ENCODE measurements at regions not wholly inside any gene's neighbourhood (a gene's known extent, or its start where the extent isn't known, plus 50 kb on each side); places are given as distances from the start of the nearest gene placed in this dataset.

- Histone ChIP-seq H3K9ac (ENCODE audit: low read depth, low read length) (no peak overlapping the region), H3K79me1 (ENCODE audit: low read depth in 1 of 2, low read length in 2 of 2) (no peaks in the 10 kb centered on the region), H3K27me3 (ENCODE audit: control insufficient read depth, insufficient read depth, low read length) (no peaks in the 10 kb centered on the region), H3K27ac (ENCODE audit: insufficient read depth, low read length) (no peak overlapping the region), H4K91ac (ENCODE audit: insufficient read depth, low read depth, low read length) (no peak overlapping the region), H3K14ac (replicated peaks; ENCODE audit: low read depth, low read length) (no peak overlapping the region), H3K36me3 (ENCODE audit: control insufficient read depth, insufficient read depth, low read length) (no peaks in the 10 kb centered on the region), H3K4me2 (ENCODE audit: low read depth, low read length) (no peak overlapping the region), H3K18ac (ENCODE audit: low read depth, low read length) (no peak overlapping the region), H3K23ac (ENCODE audit: low read depth, low read length) (no peak overlapping the region), H3K4me1 (ENCODE audit: control insufficient read depth, insufficient read depth, low read length) (no peaks in the 10 kb centered on the region), H3K56ac (ENCODE audit: extremely low read depth, insufficient read depth, low read length) (no peak overlapping the region), H4K8ac (ENCODE audit: low read depth in 2 of 2, low read length in 2 of 2) (no peak overlapping the region), H2BK120ac (ENCODE audit: low read depth, low read length) (no peak overlapping the region), H4K20me1 (ENCODE audit: insufficient read depth, low read length) (no peaks in the 10 kb centered on the region), H2AK9ac (replicated peaks; ENCODE audit: low read depth, low read length, poor library complexity) (no peak overlapping the region), H3K9me1 (ENCODE audit: insufficient read depth, low read length) (no peaks in the 10 kb centered on the region), H2BK20ac (ENCODE audit: low read depth, low read length) (no peak overlapping the region), H2BK5ac (ENCODE audit: low read depth, low read length, poor library complexity, severe bottlenecking) (no peak overlapping the region), H2AK5ac (ENCODE audit: low read depth, low read length) (no peak overlapping the region), H3K4me3 (ENCODE audit: insufficient read depth, low read depth, low read length) (no peak overlapping the region), H3K4ac (ENCODE audit: low read depth, low read length) (no peak overlapping the region), H2AFZ (replicated peaks; ENCODE audit: low read length, poor library complexity) (no peak overlapping the region), H3K9me3 (ENCODE audit: control insufficient read depth, insufficient read depth, low read length) (no peaks in the 10 kb centered on the region), H2BK15ac (ENCODE audit: low read depth, low read length) (no peak overlapping the region), H4K5ac (ENCODE audit: low read depth, low read length) (no peak overlapping the region)
- no CpG with 5 or more reads among the region's 1 CpG for WGBS, 2 experiments (ENCODE audit: extremely low coverage in 2 of 2, insufficient read length in 1 of 2)
- BruUV-seq (replicated peaks) = no TSS peak
- ChIA-PET POLR2A (ENCODE audit: unreplicated experiment) (no interaction called here), CTCF (no interaction called here)
- in situ Hi-C loops (cut with MboI; ENCODE audit: low sequenced_read_pairs) (no loop called here), intact Hi-C loops (cut with micrococcal nuclease) (no loop called here), dilution Hi-C loops (cut with HindIII; ENCODE audit: low sequenced_read_pairs, unreplicated experiment) (no loop called here)
- no peak for TF ChIP-seq SMC3 (IDR thresholded peaks at IDR 0.05; ENCODE audit: low read depth, low read length)
- TF ChIP-seq POLR2A (IDR thresholded peaks at IDR 0.05; ENCODE audit: low read depth, low read length) = no peak
- no peak for TF ChIP-seq RAD21 (IDR thresholded peaks at IDR 0.05; ENCODE audit: low read length)
- TF ChIP-seq USF2 (IDR thresholded peaks at IDR 0.05; ENCODE audit: low read depth, low read length) = no peak
- no peak for TF ChIP-seq RFX5 (IDR thresholded peaks at IDR 0.05; ENCODE audit: low read depth, low read length)
- no peak for TF ChIP-seq MXI1 (IDR thresholded peaks at IDR 0.05; ENCODE audit: borderline replicate concordance, low read depth, low read length)
- DNase-seq (no peak), ATAC-seq (ENCODE audit: low read depth) (no peak)
These were observed 121.8 kb upstream of the ADAMTS3 start for GRCh38 chr4:72690771-72691170.

Data from IMR-90 (cell line).